ENCODE measurements at regions not wholly inside any gene's neighbourhood (a gene's known extent, or its start where the extent isn't known, plus 50 kb on each side); places are given as distances from the start of the nearest gene placed in this dataset.
"Not testable (repeated sequence)": the region's sequence is repeated elsewhere in the genome, so short reads cannot be mapped to it uniquely, and the experiment has no call there.

GRCh38 chr12:47478426-47478825, 227.4 kb downstream of the RPAP3 start:
- no peak overlapping the region for H3K4me3 Mint-ChIP-seq
- peaks cover 6 to 17% (median 12%) of the 10 kb centered on the region in 3 donors for H3K9me3 Mint-ChIP-seq
- peaks cover 10% of the 10 kb centered on the region for H3K27me3 Mint-ChIP-seq
- no peak overlapping the region for H3K27ac Mint-ChIP-seq
- no peaks in the 10 kb centered on the region for H3K4me1 Mint-ChIP-seq
- H3K36me3 Mint-ChIP-seq: peaks cover 2% of the 10 kb centered on the region

GRCh38 chr12:47473091-47473490, 232.7 kb downstream of the RPAP3 start:
- Mint-ChIP-seq H3K4me3 (no peak overlapping the region), H3K27me3 (peaks cover 8% of the 10 kb centered on the region), H3K4me1 (no peaks in the 10 kb centered on the region), H3K36me3 (no peaks in the 10 kb centered on the region), H3K9me3 (peaks cover 4 to 17% (median 16%) of the 10 kb centered on the region in 3 donors), H3K27ac (no peak overlapping the region)

GRCh38 chr12:47470349-47470748, 235.5 kb downstream of the RPAP3 start:
- H3K4me3 Mint-ChIP-seq, H3K27ac Mint-ChIP-seq, H3K27me3 Mint-ChIP-seq, H3K36me3 Mint-ChIP-seq, H3K9me3 Mint-ChIP-seq, H3K4me1 Mint-ChIP-seq: not testable (repeated sequence)

GRCh38 chr12:47463918-47464317, 241.9 kb downstream of the RPAP3 start:
- peaks cover 0 to 13% (median 8%) of the 10 kb centered on the region in 3 donors for H3K9me3 Mint-ChIP-seq
- H3K4me1 Mint-ChIP-seq, H3K36me3 Mint-ChIP-seq, H3K27ac Mint-ChIP-seq, H3K27me3 Mint-ChIP-seq: not testable (repeated sequence)
- H3K4me3 Mint-ChIP-seq: peak overlapping the region in 1 of 4 donors; percentile 24

- Mint-ChIP-seq H3K9me3 (peaks cover 0 to 10% (median 1%) of the 10 kb centered on the region in 3 donors), H3K4me1 (no peaks in the 10 kb centered on the region), H3K4me3 (no peak overlapping the region), H3K27ac (no peak overlapping the region), H3K36me3 (peaks cover 4% of the 10 kb centered on the region), H3K27me3 (peaks cover 10% of the 10 kb centered on the region)
Observed at GRCh38 chr12:47458279-47458678, 247.6 kb downstream of the RPAP3 start.

- Mint-ChIP-seq H3K36me3 (no peaks in the 10 kb centered on the region), H3K9me3 (peaks cover 0 to 5% (median 4%) of the 10 kb centered on the region in 3 donors), H3K27me3 (peaks cover 9% of the 10 kb centered on the region), H3K4me1 (peaks cover 0 to 3% (median 3%) of the 10 kb centered on the region in 3 donors), H3K27ac (no peak overlapping the region), H3K4me3 (peak overlapping the region in 1 of 4 donors; percentile 28)
Observed at GRCh38 chr12:47449797-47450196, 256.0 kb downstream of the RPAP3 start.

GRCh38 chr12:47442310-47442709, 263.5 kb downstream of the RPAP3 start:
- Mint-ChIP-seq H3K27me3 (peaks cover 1% of the 10 kb centered on the region), H3K27ac (no peak overlapping the region), H3K4me3 (no peak overlapping the region), H3K4me1 (no peaks in the 10 kb centered on the region), H3K36me3 (no peaks in the 10 kb centered on the region), H3K9me3 (peaks cover 13 to 53% (median 16%) of the 10 kb centered on the region in 3 donors)

- Mint-ChIP-seq H3K4me3 (no peak overlapping the region), H3K4me1 (no peaks in the 10 kb centered on the region), H3K27ac (no peak overlapping the region), H3K27me3 (no peaks in the 10 kb centered on the region), H3K36me3 (no peaks in the 10 kb centered on the region), H3K9me3 (peaks cover 13 to 53% (median 17%) of the 10 kb centered on the region in 3 donors)
Observed at GRCh38 chr12:47441490-47441889, 264.3 kb downstream of the RPAP3 start.

GRCh38 chr12:47438175-47438574, 267.7 kb downstream of the RPAP3 start:
- H3K27me3 Mint-ChIP-seq: no peaks in the 10 kb centered on the region
- no peaks in the 10 kb centered on the region for H3K4me1 Mint-ChIP-seq
- H3K36me3 Mint-ChIP-seq: no peaks in the 10 kb centered on the region
- H3K27ac Mint-ChIP-seq: no peak overlapping the region
- H3K4me3 Mint-ChIP-seq: peak overlapping the region in 1 of 4 donors; percentile 43
- H3K9me3 Mint-ChIP-seq: peaks cover 11 to 49% (median 19%) of the 10 kb centered on the region in 3 donors

- H3K27me3 Mint-ChIP-seq: no peaks in the 10 kb centered on the region
- H3K36me3 Mint-ChIP-seq: no peaks in the 10 kb centered on the region
- no peaks in the 10 kb centered on the region for H3K4me1 Mint-ChIP-seq
- peaks cover 11 to 43% (median 17%) of the 10 kb centered on the region in 3 donors for H3K9me3 Mint-ChIP-seq
- no peak overlapping the region for H3K4me3 Mint-ChIP-seq
- no peak overlapping the region for H3K27ac Mint-ChIP-seq
Observed at GRCh38 chr12:47437570-47437969, 268.3 kb downstream of the RPAP3 start.

- Mint-ChIP-seq H3K27me3 (no peaks in the 10 kb centered on the region), H3K27ac (no peak overlapping the region), H3K4me3 (no peak overlapping the region), H3K36me3 (no peaks in the 10 kb centered on the region), H3K9me3 (peaks cover 6 to 25% (median 10%) of the 10 kb centered on the region in 3 donors), H3K4me1 (no peaks in the 10 kb centered on the region)
Observed at GRCh38 chr12:47433876-47434275, 272.0 kb downstream of the RPAP3 start.

GRCh38 chr12:47426678-47427309, 279.0 kb downstream of the RPAP3 start:
- H3K36me3 Mint-ChIP-seq, H3K27me3 Mint-ChIP-seq, H3K4me1 Mint-ChIP-seq, H3K9me3 Mint-ChIP-seq: not testable (repeated sequence)
- Mint-ChIP-seq H3K4me3 (peak overlapping the region in 1 of 4 donors; percentile 71), H3K27ac (peak overlapping the region in 1 of 3 donors; percentile 15)

GRCh38 chr12:47422611-47423010, 283.2 kb downstream of the RPAP3 start:
- H3K27ac Mint-ChIP-seq: no peak overlapping the region
- peaks cover 10% of the 10 kb centered on the region for H3K27me3 Mint-ChIP-seq
- peaks cover 0 to 1% (median 1%) of the 10 kb centered on the region in 3 donors for H3K9me3 Mint-ChIP-seq
- no peak overlapping the region for H3K4me3 Mint-ChIP-seq
- H3K4me1 Mint-ChIP-seq: peaks cover 0 to 2% (median 1%) of the 10 kb centered on the region in 3 donors
- H3K36me3 Mint-ChIP-seq: peaks cover 2% of the 10 kb centered on the region

- Mint-ChIP-seq H3K27ac (peak overlapping the region in 1 of 3 donors; percentile 18), H3K27me3 (peaks cover 8% of the 10 kb centered on the region), H3K4me1 (no peaks in the 10 kb centered on the region), H3K36me3 (no peaks in the 10 kb centered on the region), H3K4me3 (no peak overlapping the region), H3K9me3 (no peaks in the 10 kb centered on the region)
Observed at GRCh38 chr12:47419497-47419896, 286.3 kb downstream of the RPAP3 start.

GRCh38 chr12:47417955-47418354, 287.9 kb downstream of the RPAP3 start:
- Mint-ChIP-seq H3K9me3 (no peaks in the 10 kb centered on the region), H3K27me3 (peaks cover under 1% of the 10 kb centered on the region), H3K36me3 (peaks cover 2% of the 10 kb centered on the region), H3K27ac (no peak overlapping the region), H3K4me1 (peaks cover 0 to 4% (median 0%) of the 10 kb centered on the region in 3 donors), H3K4me3 (no peak overlapping the region)

GRCh38 chr12:47417121-47417520, 288.7 kb downstream of the RPAP3 start:
- peaks cover 0 to 4% (median 0%) of the 10 kb centered on the region in 3 donors for H3K4me1 Mint-ChIP-seq
- peaks cover 2% of the 10 kb centered on the region for H3K36me3 Mint-ChIP-seq
- no peaks in the 10 kb centered on the region for H3K9me3 Mint-ChIP-seq
- no peaks in the 10 kb centered on the region for H3K27me3 Mint-ChIP-seq
- H3K27ac Mint-ChIP-seq: no peak overlapping the region
- H3K4me3 Mint-ChIP-seq: no peak overlapping the region
